ENCODE measurements at regions not wholly inside any gene's neighbourhood (a gene's known extent, or its start where the extent isn't known, plus 50 kb on each side); places are given as distances from the start of the nearest gene placed in this dataset.

GRCh38 chr3:4019501-4019900 lies 220.3 kb downstream of the LRRN1 start:
- no peak overlapping the region for H3K27ac ChIP-seq (ENCODE audit: low read length)
- no peak overlapping the region for H3K4me3 ChIP-seq (ENCODE audit: low read length)
- WGBS (ENCODE audit: insufficient coverage, low lambda C conversion rate) = no CpG with 5 or more reads among the region's 1 CpG
- DNase-seq = no peak
- no peaks in the 10 kb centered on the region for H3K27me3 ChIP-seq (ENCODE audit: control insufficient read depth, insufficient read depth, low read length)
- H3K36me3 ChIP-seq (ENCODE audit: control insufficient read depth, insufficient read depth, low read length) = no peaks in the 10 kb centered on the region
- H3K4me1 ChIP-seq (ENCODE audit: control insufficient read depth, insufficient read depth, low read length) = no peaks in the 10 kb centered on the region
- no peaks in the 10 kb centered on the region for H3K9me3 ChIP-seq (ENCODE audit: control insufficient read depth, low read depth, low read length)

- Histone ChIP-seq H3K4me3 (ENCODE audit: low read length) (no peak overlapping the region), H3K9me3 (ENCODE audit: control insufficient read depth, low read depth, low read length) (no peaks in the 10 kb centered on the region), H3K4me1 (ENCODE audit: control insufficient read depth, insufficient read depth, low read length) (no peaks in the 10 kb centered on the region), H3K36me3 (ENCODE audit: control insufficient read depth, insufficient read depth, low read length) (no peaks in the 10 kb centered on the region), H3K27me3 (ENCODE audit: control insufficient read depth, insufficient read depth, low read length) (no peaks in the 10 kb centered on the region), H3K27ac (ENCODE audit: low read length) (no peak overlapping the region)
- WGBS (ENCODE audit: insufficient coverage, low lambda C conversion rate) = 25% methylated on average over 1 of the region's 1 CpG
- no peak for DNase-seq
Measured at GRCh38 chr3:4021162-4021561, 221.9 kb downstream of the LRRN1 start.

GRCh38 chr3:4029135-4029534 lies 229.9 kb downstream of the LRRN1 start:
- H3K36me3 ChIP-seq (ENCODE audit: control insufficient read depth, insufficient read depth, low read length) = no peaks in the 10 kb centered on the region
- H3K4me1 ChIP-seq (ENCODE audit: control insufficient read depth, insufficient read depth, low read length) = peaks cover 30% of the 10 kb centered on the region
- DNase-seq = no peak
- no peak overlapping the region for H3K27ac ChIP-seq (ENCODE audit: low read length)
- H3K9me3 ChIP-seq (ENCODE audit: control insufficient read depth, low read depth, low read length) = no peaks in the 10 kb centered on the region
- WGBS (ENCODE audit: insufficient coverage, low lambda C conversion rate) = no CpG with 5 or more reads among the region's 7 CpGs
- no peaks in the 10 kb centered on the region for H3K27me3 ChIP-seq (ENCODE audit: control insufficient read depth, insufficient read depth, low read length)
- H3K4me3 ChIP-seq (ENCODE audit: low read length) = no peak overlapping the region

- H3K27me3 ChIP-seq (ENCODE audit: control insufficient read depth, insufficient read depth, low read length) = no peaks in the 10 kb centered on the region
- no CpG with 5 or more reads among the region's 1 CpG for WGBS (ENCODE audit: insufficient coverage, low lambda C conversion rate)
- H3K36me3 ChIP-seq (ENCODE audit: control insufficient read depth, insufficient read depth, low read length) = no peaks in the 10 kb centered on the region
- H3K4me3 ChIP-seq (ENCODE audit: low read length) = no peak overlapping the region
- no peaks in the 10 kb centered on the region for H3K9me3 ChIP-seq (ENCODE audit: control insufficient read depth, low read depth, low read length)
- peak; percentile 33 to 79 for DNase-seq
- peaks cover 35% of the 10 kb centered on the region for H3K4me1 ChIP-seq (ENCODE audit: control insufficient read depth, insufficient read depth, low read length)
- H3K27ac ChIP-seq (ENCODE audit: low read length) = peak overlapping the region; percentile 78
Measured at GRCh38 chr3:4030624-4031023, 231.4 kb downstream of the LRRN1 start.

- Histone ChIP-seq H3K27ac (ENCODE audit: low read length) (peak overlapping the region; percentile 75), H3K4me3 (ENCODE audit: low read length) (no peak overlapping the region), H3K9me3 (ENCODE audit: control insufficient read depth, low read depth, low read length) (no peaks in the 10 kb centered on the region), H3K27me3 (ENCODE audit: control insufficient read depth, insufficient read depth, low read length) (no peaks in the 10 kb centered on the region), H3K4me1 (ENCODE audit: control insufficient read depth, insufficient read depth, low read length) (peaks cover 45% of the 10 kb centered on the region), H3K36me3 (ENCODE audit: control insufficient read depth, insufficient read depth, low read length) (no peaks in the 10 kb centered on the region)
- WGBS (ENCODE audit: insufficient coverage, low lambda C conversion rate) = no CpG with 5 or more reads among the region's 2 CpGs
- peak; percentile 46 to 81 for DNase-seq
Measured at GRCh38 chr3:4033296-4033695, 234.1 kb downstream of the LRRN1 start.

GRCh38 chr3:4036046-4036445 lies 236.8 kb downstream of the LRRN1 start:
- Histone ChIP-seq H3K27ac (ENCODE audit: low read length) (peak overlapping the region; percentile 59), H3K9me3 (ENCODE audit: control insufficient read depth, low read depth, low read length) (no peaks in the 10 kb centered on the region), H3K36me3 (ENCODE audit: control insufficient read depth, insufficient read depth, low read length) (no peaks in the 10 kb centered on the region), H3K27me3 (ENCODE audit: control insufficient read depth, insufficient read depth, low read length) (no peaks in the 10 kb centered on the region), H3K4me3 (ENCODE audit: low read length) (no peak overlapping the region), H3K4me1 (ENCODE audit: control insufficient read depth, insufficient read depth, low read length) (peaks cover 36% of the 10 kb centered on the region)
- peak; percentile 6 to 65 for DNase-seq

GRCh38 chr3:4038351-4038750 lies 239.1 kb downstream of the LRRN1 start:
- Histone ChIP-seq H3K4me1 (ENCODE audit: control insufficient read depth, insufficient read depth, low read length) (peaks cover 26% of the 10 kb centered on the region), H3K36me3 (ENCODE audit: control insufficient read depth, insufficient read depth, low read length) (no peaks in the 10 kb centered on the region), H3K27ac (ENCODE audit: low read length) (peak overlapping the region; percentile 82), H3K9me3 (ENCODE audit: control insufficient read depth, low read depth, low read length) (no peaks in the 10 kb centered on the region), H3K27me3 (ENCODE audit: control insufficient read depth, insufficient read depth, low read length) (no peaks in the 10 kb centered on the region), H3K4me3 (ENCODE audit: low read length) (no peak overlapping the region)
- WGBS (ENCODE audit: insufficient coverage, low lambda C conversion rate) = no CpG with 5 or more reads among the region's 5 CpGs
- peak; percentile 67 to 87 for DNase-seq

- no peaks in the 10 kb centered on the region for H3K27me3 ChIP-seq (ENCODE audit: control insufficient read depth, insufficient read depth, low read length)
- peaks cover 13% of the 10 kb centered on the region for H3K4me1 ChIP-seq (ENCODE audit: control insufficient read depth, insufficient read depth, low read length)
- H3K9me3 ChIP-seq (ENCODE audit: control insufficient read depth, low read depth, low read length) = no peaks in the 10 kb centered on the region
- H3K4me3 ChIP-seq (ENCODE audit: low read length) = no peak overlapping the region
- DNase-seq = no peak
- WGBS (ENCODE audit: insufficient coverage, low lambda C conversion rate) = 100% methylated on average over 1 of the region's 2 CpGs
- H3K27ac ChIP-seq (ENCODE audit: low read length) = no peak overlapping the region
- no peaks in the 10 kb centered on the region for H3K36me3 ChIP-seq (ENCODE audit: control insufficient read depth, insufficient read depth, low read length)
Measured at GRCh38 chr3:4042070-4042469, 242.8 kb downstream of the LRRN1 start.

- Histone ChIP-seq H3K4me1 (ENCODE audit: control insufficient read depth, insufficient read depth, low read length) (peaks cover 9% of the 10 kb centered on the region), H3K27ac (ENCODE audit: low read length) (no peak overlapping the region)
- WGBS (ENCODE audit: insufficient coverage, low lambda C conversion rate) = no CpG with 5 or more reads among the region's 3 CpGs
Measured at GRCh38 chr3:4042869-4043268, 243.6 kb downstream of the LRRN1 start.

GRCh38 chr3:4043867-4044575 lies 244.8 kb downstream of the LRRN1 start:
- DNase-seq = no peak
- 83% methylated on average over 1 of the region's 2 CpGs for WGBS (ENCODE audit: insufficient coverage, low lambda C conversion rate)
- Histone ChIP-seq H3K36me3 (ENCODE audit: control insufficient read depth, insufficient read depth, low read length) (no peaks in the 10 kb centered on the region), H3K9me3 (ENCODE audit: control insufficient read depth, low read depth, low read length) (no peaks in the 10 kb centered on the region), H3K4me3 (ENCODE audit: low read length) (no peak overlapping the region), H3K27ac (ENCODE audit: low read length) (no peak overlapping the region), H3K27me3 (ENCODE audit: control insufficient read depth, insufficient read depth, low read length) (no peaks in the 10 kb centered on the region), H3K4me1 (ENCODE audit: control insufficient read depth, insufficient read depth, low read length) (no peaks in the 10 kb centered on the region)

More at GRCh38 chr3:4042869-4043268, 243.6 kb downstream of the LRRN1 start:
- Histone ChIP-seq H3K36me3 (ENCODE audit: control insufficient read depth, insufficient read depth, low read length) (no peaks in the 10 kb centered on the region), H3K27me3 (ENCODE audit: control insufficient read depth, insufficient read depth, low read length) (no peaks in the 10 kb centered on the region), H3K4me3 (ENCODE audit: low read length) (no peak overlapping the region), H3K9me3 (ENCODE audit: control insufficient read depth, low read depth, low read length) (no peaks in the 10 kb centered on the region)
- no peak for DNase-seq

GRCh38 chr3:4044619-4045018 lies 245.4 kb downstream of the LRRN1 start:
- Histone ChIP-seq H3K27ac (ENCODE audit: low read length) (no peak overlapping the region), H3K4me1 (ENCODE audit: control insufficient read depth, insufficient read depth, low read length) (no peaks in the 10 kb centered on the region), H3K9me3 (ENCODE audit: control insufficient read depth, low read depth, low read length) (no peaks in the 10 kb centered on the region), H3K27me3 (ENCODE audit: control insufficient read depth, insufficient read depth, low read length) (no peaks in the 10 kb centered on the region), H3K36me3 (ENCODE audit: control insufficient read depth, insufficient read depth, low read length) (no peaks in the 10 kb centered on the region), H3K4me3 (ENCODE audit: low read length) (no peak overlapping the region)
- 100% methylated on average over 1 of the region's 2 CpGs for WGBS (ENCODE audit: insufficient coverage, low lambda C conversion rate)
- DNase-seq = no peak
